CD14-positive monocyte (primary cell): ENCODE measurements at regions not wholly inside any gene's neighbourhood (a gene's known extent, or its start where the extent isn't known, plus 50 kb on each side); places are given as distances from the start of the nearest gene placed in this dataset.

Experiments
- DNase-seq, 3 donors: peaks; one replicate each; pipeline ENCODE4 v3.0.0-alpha.2; 2011 to 2022
- H2AFZ ChIP-seq: 2 replicates; pipeline ENCODE4 v1.6.0; 2012; ENCODE audit warnings: mild to moderate bottlenecking, low read depth, low read length, inconsistent platforms; ENCODE audit not compliant: insufficient read depth, poor library complexity, severe bottlenecking
- H3K27ac ChIP-seq, 2 donors: 1 replicate in 1 of 2; 2 replicates in 1 of 2; pipeline ENCODE4 v1.5.1; 2012 to 2013; ENCODE audit warnings: low read length in 2 of 2, control low read depth in 1 of 2, inconsistent platforms in 1 of 2, low read depth in 1 of 2, mild to moderate bottlenecking in 1 of 2
- H3K27me3 ChIP-seq, 2 donors: one replicate each; pipeline versions ENCODE4 v1.6.0 to v1.6.1; 2011 to 2013; ENCODE audit warnings: low read length in 2 of 2; ENCODE audit not compliant: control insufficient read depth in 2 of 2, insufficient read depth in 2 of 2
- H3K36me3 ChIP-seq, 2 donors: replicated peaks in 1 of 2; 1 replicate in 1 of 2; 2 replicates in 1 of 2; pipeline versions ENCODE4 v1.5.1 to v1.6.1; 2012 to 2013; ENCODE audit warnings: low read length in 2 of 2, control low read depth in 1 of 2, inconsistent platforms in 1 of 2, mild to moderate bottlenecking in 1 of 2; ENCODE audit not compliant: insufficient read depth in 2 of 2, control insufficient read depth in 1 of 2
- H3K4me1 ChIP-seq, 2 donors: 1 replicate in 1 of 2; 2 replicates in 1 of 2; pipeline versions ENCODE4 v1.5.1 to v1.6.1; 2012 to 2013; ENCODE audit warnings: low read length in 2 of 2, control low read depth in 1 of 2, inconsistent platforms in 1 of 2, mild to moderate bottlenecking in 1 of 2, moderate library complexity in 1 of 2; ENCODE audit not compliant: insufficient read depth in 2 of 2, control insufficient read depth in 1 of 2
- H3K4me2 ChIP-seq: replicated peaks from 2 replicates; pipeline ENCODE3; 2012; ENCODE audit warnings: low read length, moderate library complexity, mild to moderate bottlenecking; ENCODE audit not compliant: poor library complexity, severe bottlenecking; ENCODE audit errors: extremely low read depth
- H3K4me3 ChIP-seq, 3 experiments: fragments of 200-600 bp in 1 of 3; sonication (generic) in 1 of 3; replicated peaks in 1 of 3; 1 replicate in 2 of 3; 2 replicates in 1 of 3; pipeline ENCODE4 v1.5.1; 2011 to 2013; ENCODE audit warnings: low read length in 3 of 3, mild to moderate bottlenecking in 3 of 3, control low read depth in 2 of 3, low read depth in 2 of 3, inconsistent platforms in 1 of 3, moderate library complexity in 1 of 3
- H3K79me2 ChIP-seq: 2 replicates; pipeline ENCODE4 v1.6.0; 2012; ENCODE audit warnings: mild to moderate bottlenecking, control low read depth, inconsistent platforms, low read length, moderate library complexity; ENCODE audit not compliant: insufficient read depth
- H3K9ac ChIP-seq: 2 replicates; pipeline ENCODE4 v1.6.0; 2017; ENCODE audit warnings: low read length, mild to moderate bottlenecking; ENCODE audit not compliant: insufficient read depth, poor library complexity, severe bottlenecking
- H3K9me3 ChIP-seq, 2 donors: replicated peaks in 1 of 2; 1 replicate in 1 of 2; 2 replicates in 1 of 2; pipeline versions ENCODE4 v1.5.1 to v1.6.1; 2012 to 2013; ENCODE audit warnings: low read length in 2 of 2, control low read depth in 1 of 2; ENCODE audit not compliant: control insufficient read depth in 1 of 2, insufficient read depth in 1 of 2
- H4K20me1 ChIP-seq: 2 replicates; pipeline ENCODE4 v1.6.0; 2012; ENCODE audit warnings: mild to moderate bottlenecking, low read length, control low read depth, moderate library complexity; ENCODE audit not compliant: insufficient read depth
- H3K27ac Mint-ChIP-seq, 7 donors: one replicate each; pipeline ENCODE4 v1.8.0; 2020; ENCODE audit warnings: mild to moderate bottlenecking in 7 of 7, mixed read lengths in 7 of 7, moderate library complexity in 6 of 7, inconsistent platforms in 2 of 7
- H3K27me3 Mint-ChIP-seq, 3 donors: one replicate each; pipeline ENCODE4 v1.8.0; 2021 to 2022; ENCODE audit warnings: low read depth in 3 of 3, mild to moderate bottlenecking in 3 of 3, mixed read lengths in 3 of 3, moderate library complexity in 3 of 3, inconsistent platforms in 1 of 3
- H3K36me3 Mint-ChIP-seq, 2 donors: one replicate each; pipeline ENCODE4 v1.8.0; 2020; ENCODE audit warnings: mixed read lengths in 2 of 2, inconsistent platforms in 1 of 2, mild to moderate bottlenecking in 1 of 2
- H3K4me1 Mint-ChIP-seq: one replicate; pipeline ENCODE4 v1.8.0; 2020; ENCODE audit warnings: mild to moderate bottlenecking, mixed read lengths
- H3K4me3 Mint-ChIP-seq, 2 donors: one replicate each; pipeline ENCODE4 v1.8.0; 2020; ENCODE audit warnings: mild to moderate bottlenecking in 2 of 2, mixed read lengths in 2 of 2, moderate library complexity in 1 of 2
- H3K9me3 Mint-ChIP-seq, 7 donors: one replicate each; pipeline ENCODE4 v1.8.0; 2020 to 2022; ENCODE audit warnings: mixed read lengths in 7 of 7, mild to moderate bottlenecking in 6 of 7, moderate library complexity in 6 of 7, inconsistent platforms in 2 of 7
- WGBS: methylation state at CpG from one replicate; pipeline ENCODE4 v1.1.5; 2013; ENCODE audit warnings: missing lambda C conversion rate; ENCODE audit not compliant: insufficient coverage; 5-methylcytosine and 5-hydroxymethylcytosine counted together
- intact Hi-C, 2 donors: fragments of 100-400 bp; cut with micrococcal nuclease; formaldehyde crosslinking; loops; one replicate each; pipeline versions ENCODE4 v1.15.0 to v1.15.1; 2023
- TF ChIP-seq, protein P1 (sequence below): fragments of 200-600 bp; IDR thresholded peaks from one replicate; pipeline ENCODE4 v1.8.0; 2022; ENCODE audit warnings: antibody characterized with exemption, mild to moderate bottlenecking

DNA sequence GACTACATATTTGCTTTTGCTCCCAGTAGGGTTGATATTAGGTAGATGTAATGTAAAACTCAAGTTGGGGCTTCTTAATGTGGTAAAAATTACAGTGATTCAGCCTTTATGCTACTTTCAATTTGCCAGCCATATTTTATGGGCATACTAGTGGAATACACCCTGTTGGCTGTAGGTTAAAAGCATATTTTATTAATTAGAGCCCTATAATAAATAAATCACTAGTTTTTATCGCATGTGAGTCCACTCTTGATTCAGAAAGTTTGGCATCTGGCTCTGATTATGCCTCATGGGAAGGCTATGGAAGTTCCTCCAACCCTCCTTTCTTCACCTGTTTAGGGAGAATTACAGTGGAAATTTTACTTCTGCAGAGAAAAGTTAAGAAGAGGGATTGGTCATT lies 390.9 kb downstream of the GATA3 start:
- H3K27me3 Mint-ChIP-seq = peaks cover 2 to 6% (median 5%) of the 10 kb centered on the region in 3 donors
- Histone ChIP-seq H3K4me3 (no peak overlapping the region), H4K20me1 (no peaks in the 10 kb centered on the region), H3K27ac (no peak overlapping the region), H2AFZ (no peak overlapping the region), H3K79me2 (no peaks in the 10 kb centered on the region), H3K27me3 (peaks cover 0 to 4% of the 10 kb centered on the region in 2 donors), H3K9me3 (no peaks in the 10 kb centered on the region), H3K4me1 (no peaks in the 10 kb centered on the region), H3K9ac (no peak overlapping the region), H3K36me3 (no peaks in the 10 kb centered on the region), H3K4me2 (no peak overlapping the region)
- no CpG with 5 or more reads among the region's 1 CpG for WGBS
- no peak overlapping the region for H3K4me3 Mint-ChIP-seq
- no peak for DNase-seq
- H3K9me3 Mint-ChIP-seq = peaks cover 0 to 3% (median 0%) of the 10 kb centered on the region in 7 donors
- no peak overlapping the region for H3K27ac Mint-ChIP-seq
- intact Hi-C loops = no loop called here
- no peaks in the 10 kb centered on the region for H3K4me1 Mint-ChIP-seq
- TF ChIP-seq, protein P1, sequence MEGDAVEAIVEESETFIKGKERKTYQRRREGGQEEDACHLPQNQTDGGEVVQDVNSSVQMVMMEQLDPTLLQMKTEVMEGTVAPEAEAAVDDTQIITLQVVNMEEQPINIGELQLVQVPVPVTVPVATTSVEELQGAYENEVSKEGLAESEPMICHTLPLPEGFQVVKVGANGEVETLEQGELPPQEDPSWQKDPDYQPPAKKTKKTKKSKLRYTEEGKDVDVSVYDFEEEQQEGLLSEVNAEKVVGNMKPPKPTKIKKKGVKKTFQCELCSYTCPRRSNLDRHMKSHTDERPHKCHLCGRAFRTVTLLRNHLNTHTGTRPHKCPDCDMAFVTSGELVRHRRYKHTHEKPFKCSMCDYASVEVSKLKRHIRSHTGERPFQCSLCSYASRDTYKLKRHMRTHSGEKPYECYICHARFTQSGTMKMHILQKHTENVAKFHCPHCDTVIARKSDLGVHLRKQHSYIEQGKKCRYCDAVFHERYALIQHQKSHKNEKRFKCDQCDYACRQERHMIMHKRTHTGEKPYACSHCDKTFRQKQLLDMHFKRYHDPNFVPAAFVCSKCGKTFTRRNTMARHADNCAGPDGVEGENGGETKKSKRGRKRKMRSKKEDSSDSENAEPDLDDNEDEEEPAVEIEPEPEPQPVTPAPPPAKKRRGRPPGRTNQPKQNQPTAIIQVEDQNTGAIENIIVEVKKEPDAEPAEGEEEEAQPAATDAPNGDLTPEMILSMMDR = no peak
- H3K36me3 Mint-ChIP-seq = no peaks in the 10 kb centered on the region

GRCh38 chr10:8449909-8450308 lies 395.4 kb downstream of the GATA3 start:
- H3K36me3 ChIP-seq = no peaks in the 10 kb centered on the region
- H3K4me3 ChIP-seq = no peak overlapping the region
- no peaks in the 10 kb centered on the region for H3K4me1 Mint-ChIP-seq
- no peaks in the 10 kb centered on the region for H3K27me3 ChIP-seq
- H4K20me1 ChIP-seq = no peaks in the 10 kb centered on the region
- no peak overlapping the region for H3K27ac Mint-ChIP-seq
- WGBS = 59% methylated on average over 7 of the region's 9 CpGs
- intact Hi-C loops = no loop called here
- H3K27ac ChIP-seq = no peak overlapping the region
- no peak overlapping the region for H3K9ac ChIP-seq
- TF ChIP-seq, protein P1 = no peak
- H3K4me1 ChIP-seq = no peaks in the 10 kb centered on the region
- no peak overlapping the region for H3K4me2 ChIP-seq
- H3K9me3 Mint-ChIP-seq = peaks cover 0 to 3% (median 0%) of the 10 kb centered on the region in 7 donors
- no peaks in the 10 kb centered on the region for H3K79me2 ChIP-seq
- DNase-seq = no peak
- no peak overlapping the region for H3K4me3 Mint-ChIP-seq
- no peaks in the 10 kb centered on the region for H3K36me3 Mint-ChIP-seq
- H3K27me3 Mint-ChIP-seq = peaks cover 0 to 10% (median 0%) of the 10 kb centered on the region in 3 donors
- no peak overlapping the region for H2AFZ ChIP-seq
- H3K9me3 ChIP-seq = no peaks in the 10 kb centered on the region
